Left renal cortex interstitium (tissue), 4 donors: ENCODE measurements at regions not wholly inside any gene's neighbourhood (a gene's known extent, or its start where the extent isn't known, plus 50 kb on each side); places are given as distances from the start of the nearest gene placed in this dataset.

Experiments used
- DNase-seq, 4 donors: peaks; one replicate each; pipeline ENCODE4 v3.0.0-alpha.2; 2013; ENCODE audit warnings: low read depth in 4 of 4, low spot score in 2 of 4, missing footprints in 1 of 4

GRCh38 chr5:98461485-98461884, 312.0 kb upstream of the RGMB start:
- DNase-seq: no peak

- no peak for DNase-seq
These were observed 310.2 kb upstream of the RGMB start for GRCh38 chr5:98463222-98463621.

- DNase-seq: no peak
These were observed 309.8 kb upstream of the RGMB start for GRCh38 chr5:98463676-98464075.

- no peak for DNase-seq
These were observed 308.6 kb upstream of the RGMB start for GRCh38 chr5:98464737-98465330.

GRCh38 chr5:98468188-98468869, 305.1 kb upstream of the RGMB start:
- no peak for DNase-seq

GRCh38 chr5:98470747-98471146, 302.7 kb upstream of the RGMB start:
- no peak for DNase-seq

- DNase-seq: no peak
These were observed 302.0 kb upstream of the RGMB start for GRCh38 chr5:98471458-98471857.

GRCh38 chr5:98474216-98474615, 299.2 kb upstream of the RGMB start:
- no peak for DNase-seq

GRCh38 chr5:98474782-98475181, 298.7 kb upstream of the RGMB start:
- no peak for DNase-seq

GRCh38 chr5:98482321-98483300, 290.9 kb upstream of the RGMB start:
- DNase-seq: no peak

- no peak for DNase-seq
These were observed 290.2 kb upstream of the RGMB start for GRCh38 chr5:98483301-98483685.

- no peak for DNase-seq
These were observed 284.4 kb upstream of the RGMB start for GRCh38 chr5:98489021-98489420.

- no peak for DNase-seq
These were observed 283.1 kb upstream of the RGMB start for GRCh38 chr5:98490348-98490747.

- DNase-seq: no peak
These were observed 281.2 kb upstream of the RGMB start for GRCh38 chr5:98492258-98492657.

- DNase-seq: no peak
These were observed 276.0 kb upstream of the RGMB start for GRCh38 chr5:98497418-98497817.

- DNase-seq: no peak
These were observed 275.4 kb upstream of the RGMB start for GRCh38 chr5:98498028-98498427.

GRCh38 chr5:98499892-98500291, 273.6 kb upstream of the RGMB start:
- DNase-seq: no peak

GRCh38 chr5:98500811-98501210, 272.7 kb upstream of the RGMB start:
- no peak for DNase-seq

- DNase-seq: no peak
These were observed 269.8 kb upstream of the RGMB start for GRCh38 chr5:98503616-98504015.

- DNase-seq: no peak
These were observed 269.0 kb upstream of the RGMB start for GRCh38 chr5:98504505-98504904.

- peak in 3 of 4 donors; percentile 8 to 19 (median 9) for DNase-seq
These were observed 263.1 kb upstream of the RGMB start for GRCh38 chr5:98510143-98510985.
